GM18519 (cell line): ENCODE measurements at regions not wholly inside any gene's neighbourhood (a gene's known extent, or its start where the extent isn't known, plus 50 kb on each side); places are given as distances from the start of the nearest gene placed in this dataset.
"Not testable (repeated sequence)": the region's sequence is repeated elsewhere in the genome, so short reads cannot be mapped to it uniquely, and the experiment has no call there.

Experiments used
- ATAC-seq: cut with Tn5 transposase; IDR thresholded peaks from one replicate; pipeline ENCODE4 v1.9.1; 2021; ENCODE audit warnings: mild to moderate bottlenecking, moderate library complexity; ENCODE audit not compliant: unreplicated experiment, low FRiP score

DNA sequence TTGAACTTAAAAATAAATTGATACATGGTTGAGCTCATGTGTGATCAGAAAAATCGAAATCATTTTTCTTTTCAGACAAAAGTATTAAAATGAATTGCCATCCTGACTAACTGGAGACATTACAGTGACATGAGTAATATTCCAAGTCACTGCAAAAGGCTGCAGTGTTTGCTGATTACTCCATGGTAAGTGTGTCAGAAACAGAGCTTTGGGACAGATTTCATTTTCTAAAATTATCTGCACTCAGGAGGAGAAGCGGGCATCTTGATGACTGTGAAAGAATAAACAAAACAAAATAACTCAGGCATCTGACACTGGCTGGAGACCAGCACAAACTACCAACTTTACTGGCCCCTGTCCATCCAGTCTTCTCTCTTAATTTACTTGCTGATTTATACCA is 312.3 kb upstream of the PIK3C3 start:
- no peak for ATAC-seq

DNA sequence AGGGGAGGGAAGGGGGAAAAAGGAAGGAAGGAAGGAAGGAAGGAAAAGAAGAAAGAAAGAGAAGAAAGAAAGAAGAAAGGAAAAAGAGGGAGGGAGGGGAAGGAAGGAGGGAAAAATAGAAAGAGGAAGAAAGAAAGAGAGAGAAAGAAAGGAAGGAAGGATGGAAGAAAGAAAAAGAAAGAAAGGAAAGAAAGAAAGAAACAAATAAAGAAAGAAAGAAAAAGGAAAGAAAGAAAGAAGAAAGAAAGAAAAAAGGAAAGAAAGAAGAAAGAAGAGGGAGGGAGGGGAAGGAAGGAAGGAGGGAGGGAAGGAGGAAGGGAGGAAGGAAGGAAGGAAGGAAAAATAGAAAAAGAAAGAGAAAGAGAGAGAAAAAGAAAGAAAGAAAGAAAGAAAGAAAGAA is 315.8 kb upstream of the PIK3C3 start:
- ATAC-seq: no peak

DNA sequence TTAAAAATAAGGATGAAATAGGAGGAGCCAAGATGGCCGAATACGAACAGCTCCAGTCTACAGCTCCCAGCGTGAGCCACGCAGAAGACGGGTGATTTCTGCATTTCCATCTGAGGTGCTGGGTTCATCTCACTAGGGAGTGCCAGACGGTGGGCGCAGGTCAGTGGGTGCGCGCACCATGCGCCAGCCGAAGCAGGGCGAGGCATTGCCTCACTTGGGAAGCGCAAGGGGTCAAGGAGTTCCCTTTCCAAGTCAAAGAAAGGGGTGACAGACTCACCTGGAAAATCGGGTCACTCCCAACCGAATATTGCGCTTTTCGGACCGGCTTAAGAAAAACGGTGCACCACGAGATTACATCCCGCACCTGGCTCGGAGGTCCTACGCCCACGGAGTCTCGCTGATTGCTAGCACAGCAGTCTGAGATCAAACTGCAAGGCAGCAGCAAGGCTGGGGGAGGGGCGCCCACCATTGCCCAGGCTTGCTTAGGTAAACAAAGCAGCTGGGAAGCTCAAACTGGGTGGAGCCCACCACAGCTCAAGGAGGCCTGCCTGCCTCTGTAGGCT is 323.2 kb upstream of the PIK3C3 start:
- ATAC-seq: not testable (repeated sequence)

DNA sequence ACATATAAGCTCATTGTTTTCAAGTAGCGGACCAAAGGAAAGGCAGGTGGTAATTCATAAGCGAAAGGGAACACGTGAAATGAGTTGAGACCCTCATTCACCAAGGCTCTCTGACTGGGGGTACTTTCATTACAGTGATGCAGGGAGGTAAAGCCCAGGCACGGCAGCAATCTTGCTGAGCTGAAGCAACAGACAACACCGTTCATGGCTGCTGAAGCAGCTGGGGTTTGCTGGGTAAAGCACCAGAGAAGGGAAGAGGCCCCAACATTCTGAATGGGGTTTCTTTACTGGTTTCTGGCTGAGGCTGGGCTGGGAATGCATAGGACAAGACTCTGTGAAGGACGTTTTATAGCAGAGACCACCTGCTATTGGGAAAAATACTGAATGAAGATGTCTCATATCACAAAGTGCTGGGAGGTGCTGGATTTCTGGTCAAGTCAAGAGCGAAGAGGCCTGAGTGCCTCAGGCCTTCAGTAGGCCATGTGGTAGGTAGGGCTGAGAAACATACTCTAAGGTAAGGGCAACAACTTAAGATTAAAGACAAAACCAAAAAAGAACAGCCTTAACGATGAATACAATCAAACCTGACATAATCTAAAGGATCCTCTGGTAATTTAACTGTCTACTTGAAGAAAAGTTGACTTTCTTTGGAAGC is 324.7 kb upstream of the PIK3C3 start:
- ATAC-seq: no peak

DNA sequence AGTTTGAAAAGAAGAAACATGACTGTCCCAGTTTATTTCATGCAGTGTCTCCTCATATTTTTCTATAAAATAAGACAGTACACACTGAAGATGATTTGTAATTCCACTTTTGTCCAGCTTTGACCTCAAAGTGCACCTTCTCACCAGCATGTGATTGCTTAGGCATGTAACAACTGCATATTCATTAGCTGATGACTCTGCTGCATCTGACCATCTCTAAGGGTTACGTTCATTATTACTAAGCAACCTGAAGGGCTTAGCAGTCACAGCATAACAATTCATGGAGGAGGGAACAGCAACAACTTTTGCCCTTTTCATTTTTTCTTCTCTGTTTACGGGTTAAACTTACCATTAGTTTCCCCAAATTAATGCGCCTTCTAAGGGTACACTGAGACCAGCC is 330.6 kb upstream of the PIK3C3 start:
- no peak for ATAC-seq

DNA sequence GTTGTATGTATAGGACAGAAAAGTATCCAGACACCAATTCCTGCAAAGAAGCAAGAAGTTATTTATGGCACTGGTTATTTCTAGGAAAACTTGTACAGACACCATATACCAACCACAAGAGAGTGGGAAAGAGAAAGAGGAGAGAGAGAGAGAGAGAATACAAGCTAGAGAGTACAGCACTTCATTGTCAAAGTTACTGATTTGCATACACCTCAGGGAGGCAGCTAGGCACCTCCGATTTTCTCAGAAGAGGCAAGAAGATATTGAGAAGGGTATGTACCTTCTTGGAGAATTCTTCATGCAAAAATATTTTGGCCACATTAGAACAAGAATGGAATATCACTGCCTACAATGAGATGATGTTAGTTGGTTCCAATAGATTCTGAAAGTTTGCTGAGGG is 333.9 kb upstream of the PIK3C3 start:
- no peak for ATAC-seq

DNA sequence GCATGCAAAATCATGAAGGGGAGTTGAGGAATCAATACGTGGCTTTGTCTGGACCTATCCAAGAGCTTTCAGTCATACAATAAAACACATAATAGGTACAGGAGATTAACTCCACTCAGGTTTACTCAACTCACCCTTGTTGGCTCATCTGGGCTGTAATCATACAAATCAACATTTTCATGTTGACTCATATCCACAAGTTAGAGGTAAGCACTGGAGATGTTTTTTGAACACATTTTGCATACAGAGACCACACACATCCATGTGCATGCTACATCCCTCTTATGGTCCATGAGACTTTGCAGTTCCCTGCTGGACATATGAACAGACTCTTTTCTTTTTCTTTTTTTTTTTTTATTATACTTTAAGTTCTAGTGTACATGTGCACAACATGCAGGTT is 336.9 kb upstream of the PIK3C3 start:
- ATAC-seq: no peak

DNA sequence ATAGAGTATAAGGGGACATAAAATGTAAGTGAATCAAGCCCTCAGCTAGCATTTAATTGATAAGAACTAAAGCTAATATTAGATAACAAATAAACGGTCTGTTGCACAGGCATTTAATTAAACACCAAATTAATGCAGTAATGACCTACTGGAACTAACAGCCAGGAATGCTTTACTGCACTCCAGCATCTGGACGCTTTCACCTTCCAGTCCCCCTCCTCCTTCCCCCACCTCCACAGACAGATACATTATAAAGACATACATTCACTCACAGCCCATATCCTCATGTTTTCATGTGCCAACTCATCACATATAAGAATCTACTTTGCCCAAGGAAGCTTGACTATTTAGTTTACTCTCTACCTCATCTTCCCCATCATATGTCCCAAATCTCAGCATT is 337.4 kb upstream of the PIK3C3 start:
- ATAC-seq: no peak

DNA sequence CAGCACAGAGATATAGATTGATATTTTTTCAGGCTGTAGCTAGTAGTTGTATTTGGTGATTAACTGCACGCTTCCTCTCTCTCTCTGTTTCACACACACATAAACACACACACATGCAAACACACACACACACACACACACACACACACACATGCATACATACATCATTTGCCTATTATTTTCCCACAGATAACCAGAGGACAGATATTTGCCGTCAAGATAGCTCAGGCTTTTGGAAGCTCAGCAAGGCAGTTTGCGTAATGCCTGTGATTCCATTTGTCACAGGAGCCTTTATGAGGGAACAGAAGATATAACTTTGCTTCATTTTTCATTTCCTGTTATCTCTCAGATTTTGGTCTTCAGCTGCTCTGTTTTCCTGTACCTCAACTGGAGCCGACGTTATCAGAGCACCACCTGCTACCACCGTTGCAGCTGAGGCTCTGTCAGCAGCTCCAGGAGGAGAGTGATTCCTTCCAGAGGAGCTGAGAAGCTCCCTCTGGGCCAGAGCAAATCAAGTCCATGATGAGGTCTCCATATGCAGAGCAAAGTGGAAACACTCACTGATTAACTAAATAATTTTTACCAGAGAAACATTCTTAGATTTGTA is 341.9 kb upstream of the PIK3C3 start:
- ATAC-seq: no peak

DNA sequence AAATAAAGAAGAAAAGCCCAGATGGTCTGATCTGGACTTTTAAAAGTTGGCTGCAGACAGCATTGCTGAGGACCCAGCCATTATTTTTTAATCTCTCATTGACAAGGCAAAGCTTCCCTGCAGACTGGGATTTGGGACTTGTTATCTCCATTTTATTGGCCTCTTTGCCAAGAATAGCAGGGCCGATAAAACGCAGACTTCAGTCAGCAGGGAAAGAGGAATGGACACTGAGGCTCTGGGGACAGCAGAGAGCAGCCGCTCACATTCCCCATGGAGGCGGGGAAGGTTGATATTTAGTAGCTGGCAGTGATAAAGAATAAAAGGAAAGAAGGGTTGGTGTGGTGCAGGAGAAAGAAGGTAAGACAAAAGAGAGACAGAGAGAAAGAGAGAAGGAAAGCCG is 350.1 kb upstream of the PIK3C3 start:
- ATAC-seq: no peak

DNA sequence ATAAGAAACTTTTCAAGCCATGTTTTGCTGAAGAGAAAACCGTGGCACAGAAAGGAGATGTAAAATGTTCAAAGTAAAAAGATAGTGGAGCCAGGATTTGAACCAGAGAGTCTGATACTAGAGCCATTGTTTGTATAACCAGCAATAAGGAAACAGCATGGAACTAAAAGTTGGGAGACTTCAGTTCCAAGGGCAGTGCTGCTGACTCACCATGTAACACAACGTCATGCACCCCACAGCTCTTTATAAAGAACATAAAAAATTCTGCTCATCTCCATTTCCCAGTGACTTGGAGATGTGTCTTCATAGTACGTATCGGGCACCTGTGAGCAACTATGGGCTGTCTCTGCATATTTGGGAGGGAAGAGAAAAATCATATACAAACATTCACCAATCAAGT is 353.0 kb upstream of the PIK3C3 start:
- ATAC-seq: no peak

DNA sequence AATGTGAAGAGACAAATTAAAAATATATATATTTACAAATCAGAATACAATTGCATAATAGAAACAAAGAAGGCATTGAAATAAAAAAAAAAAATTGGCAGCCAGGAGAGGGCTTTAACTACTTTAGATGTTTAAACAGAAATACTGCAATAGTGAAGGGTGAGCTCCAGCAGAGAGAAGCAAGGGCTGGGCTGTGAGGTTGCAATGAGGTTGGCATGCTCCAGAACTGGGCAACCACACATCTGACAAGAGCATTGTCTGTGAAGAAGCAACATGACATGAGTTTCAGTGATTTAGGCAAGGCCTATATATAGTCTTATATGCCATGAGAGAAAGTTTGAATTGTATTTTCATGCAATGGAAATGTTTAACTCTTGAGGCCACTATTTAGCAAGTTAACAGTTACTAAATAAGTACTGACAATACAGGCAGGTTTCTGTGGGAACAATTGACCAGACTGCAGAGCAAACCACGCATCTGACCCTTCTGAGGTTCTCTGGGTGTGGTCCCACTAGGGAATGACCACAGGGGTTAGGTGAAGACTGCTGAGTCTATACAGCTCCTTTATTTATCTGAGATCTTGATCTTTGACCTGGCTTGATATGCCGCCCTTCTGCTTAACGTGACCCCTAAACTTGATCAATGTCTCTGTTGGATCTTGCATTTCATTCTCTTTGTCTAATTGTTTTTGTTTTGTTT is 354.2 kb upstream of the PIK3C3 start:
- no peak for ATAC-seq

DNA sequence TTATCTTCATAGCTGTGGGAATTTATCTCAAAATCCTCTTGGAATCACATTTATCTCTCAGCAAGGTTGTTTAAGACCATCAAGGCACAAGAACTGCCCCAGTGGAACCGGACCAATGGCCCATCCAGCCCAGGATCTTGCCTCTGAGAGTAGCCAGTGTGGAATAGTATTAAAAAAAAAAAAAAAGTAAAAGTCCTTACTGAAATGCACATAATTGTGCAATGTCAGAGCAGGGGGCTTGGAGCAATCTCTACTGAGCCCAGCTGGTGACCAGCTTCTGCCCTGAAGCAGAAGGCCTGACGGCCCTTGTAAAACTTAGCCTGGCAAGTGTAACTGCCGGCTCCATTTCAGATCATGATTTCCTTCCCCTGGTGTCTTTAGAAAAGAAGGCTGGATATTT is 355.6 kb upstream of the PIK3C3 start:
- ATAC-seq: no peak

DNA sequence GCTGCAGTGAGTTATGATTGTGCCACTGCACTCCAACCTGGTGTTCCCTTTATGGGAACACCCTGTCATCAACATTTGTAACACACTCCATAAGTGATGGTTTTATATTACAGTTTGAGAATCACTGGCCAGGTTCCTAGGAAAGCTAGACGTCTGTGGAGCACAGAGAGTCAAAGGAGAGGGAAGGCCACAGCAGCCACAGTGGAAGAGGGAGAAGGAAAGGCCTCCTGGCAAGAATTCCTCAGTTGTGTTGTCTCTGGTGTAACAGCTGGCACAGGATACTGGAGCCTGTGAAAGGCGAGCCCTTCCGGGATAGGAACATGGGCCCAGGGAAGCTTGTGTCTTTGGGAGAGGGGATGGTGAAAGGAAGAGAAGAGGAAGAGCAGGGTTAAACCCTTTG is 360.5 kb upstream of the PIK3C3 start:
- no peak for ATAC-seq

DNA sequence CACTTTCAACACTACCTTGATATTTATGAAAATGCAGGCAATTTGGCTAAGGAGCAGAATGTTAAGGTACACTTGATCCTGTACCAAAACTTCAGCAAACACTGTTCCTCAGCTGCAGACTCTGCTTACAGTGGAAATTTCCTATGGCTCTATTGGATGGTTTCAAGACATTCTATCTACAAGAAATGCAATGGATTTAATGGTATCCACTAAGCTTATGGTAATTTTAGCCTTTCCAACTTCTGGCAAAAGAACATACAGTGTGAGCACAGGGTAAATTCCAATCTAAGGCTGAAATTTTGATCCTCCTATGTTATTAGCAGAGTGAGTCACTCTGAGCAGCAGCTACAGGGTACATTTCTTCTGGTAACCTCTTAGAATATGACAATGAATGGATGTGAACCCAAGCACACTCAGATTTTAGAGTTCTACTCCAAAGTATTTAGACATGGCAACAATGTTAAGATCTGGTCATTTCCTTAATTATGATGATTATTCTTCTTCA is 361.8 kb upstream of the PIK3C3 start:
- no peak for ATAC-seq

DNA sequence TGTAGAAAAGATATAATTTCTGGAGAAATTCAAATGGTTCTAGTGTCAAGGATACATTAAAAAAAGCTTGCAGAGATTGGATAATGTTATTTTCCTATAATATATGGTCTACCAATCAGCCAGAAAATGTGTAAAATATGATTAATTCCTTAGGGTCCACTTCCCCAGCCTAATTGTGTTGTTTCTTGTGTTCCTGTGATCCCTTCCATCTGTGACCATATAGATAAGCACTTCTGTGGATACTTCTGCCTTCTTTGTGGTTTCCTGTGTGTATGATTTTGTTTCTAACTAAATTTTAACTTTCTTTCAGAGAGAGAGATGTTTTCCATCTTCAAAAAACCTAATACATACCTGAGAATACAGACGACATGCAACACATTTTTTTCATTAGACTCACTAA is 367.1 kb upstream of the PIK3C3 start:
- ATAC-seq: no peak

DNA sequence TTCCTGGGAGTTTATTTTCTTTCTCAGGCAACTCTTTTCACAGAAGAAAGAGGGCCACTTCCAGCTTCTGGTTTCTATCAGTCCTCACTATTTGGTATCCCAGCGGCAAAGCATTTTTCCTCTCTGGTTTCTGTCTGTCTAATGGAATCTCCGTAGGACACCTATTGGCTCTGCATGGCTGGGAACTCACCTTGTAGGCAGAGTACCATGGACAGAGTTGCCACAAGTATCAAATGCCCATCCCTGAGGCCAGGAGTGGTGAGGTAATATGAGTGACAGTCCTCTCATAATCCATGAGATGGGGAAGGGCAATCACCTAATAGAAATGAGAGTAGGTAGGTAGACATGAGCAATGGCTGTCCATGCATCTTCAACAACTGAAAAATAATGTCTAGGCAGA is 369.5 kb upstream of the PIK3C3 start:
- no peak for ATAC-seq

DNA sequence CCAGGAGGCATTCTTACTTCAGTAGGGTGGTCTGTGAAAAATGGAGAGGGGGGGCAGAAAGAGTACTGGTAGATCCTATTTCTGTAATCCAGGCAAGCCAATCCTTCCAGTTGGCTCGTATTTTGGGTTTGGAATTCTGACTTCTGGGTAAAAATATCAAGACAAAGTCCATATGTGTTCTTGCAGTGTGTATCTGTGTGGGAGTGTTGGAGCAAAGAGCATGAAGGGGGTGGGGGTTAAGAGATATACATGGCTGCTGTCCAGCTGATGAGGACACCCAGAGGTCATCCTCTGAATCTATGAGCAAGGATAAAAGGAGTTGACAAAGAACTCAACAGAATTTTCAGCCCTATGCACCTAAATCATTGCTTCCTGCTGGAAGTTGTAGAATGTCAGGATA is 375.8 kb upstream of the PIK3C3 start:
- ATAC-seq: no peak

DNA sequence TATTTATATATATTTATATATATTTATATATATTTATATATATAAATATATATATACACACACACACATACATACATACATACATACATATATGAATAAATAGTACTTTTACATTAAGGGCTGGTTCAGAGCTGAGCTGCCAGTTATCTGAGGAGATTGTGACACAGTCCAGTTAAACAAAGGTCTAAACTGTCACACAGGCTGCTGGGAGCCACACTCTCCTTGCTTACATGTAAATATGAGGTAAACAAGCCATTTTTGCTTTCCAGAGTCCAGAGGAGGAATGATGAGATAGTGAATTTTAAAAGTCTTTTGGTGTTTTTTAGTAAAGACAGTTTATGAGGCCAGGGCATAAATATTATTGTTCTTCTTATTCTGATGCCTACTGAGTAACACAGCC is 377.5 kb upstream of the PIK3C3 start:
- no peak for ATAC-seq

DNA sequence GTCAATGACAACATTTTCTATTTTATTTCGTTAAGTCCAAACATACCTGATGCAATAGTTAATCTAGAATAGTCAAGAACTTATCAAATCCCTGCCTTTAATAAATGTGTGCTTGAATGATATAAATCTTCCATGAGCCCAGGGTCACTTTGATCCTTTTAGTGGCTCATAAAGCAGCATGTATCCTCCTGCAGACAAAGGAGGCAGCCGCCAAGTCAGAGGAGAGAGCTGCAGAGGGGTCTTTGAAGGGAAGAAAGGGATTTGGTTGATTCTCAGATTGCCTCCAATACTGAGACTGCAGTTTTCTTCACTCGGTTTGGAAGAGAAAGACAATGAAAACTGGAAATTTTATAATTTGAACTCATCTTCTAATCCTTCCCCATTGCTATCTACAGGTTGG is 378.4 kb upstream of the PIK3C3 start:
- no peak for ATAC-seq

DNA sequence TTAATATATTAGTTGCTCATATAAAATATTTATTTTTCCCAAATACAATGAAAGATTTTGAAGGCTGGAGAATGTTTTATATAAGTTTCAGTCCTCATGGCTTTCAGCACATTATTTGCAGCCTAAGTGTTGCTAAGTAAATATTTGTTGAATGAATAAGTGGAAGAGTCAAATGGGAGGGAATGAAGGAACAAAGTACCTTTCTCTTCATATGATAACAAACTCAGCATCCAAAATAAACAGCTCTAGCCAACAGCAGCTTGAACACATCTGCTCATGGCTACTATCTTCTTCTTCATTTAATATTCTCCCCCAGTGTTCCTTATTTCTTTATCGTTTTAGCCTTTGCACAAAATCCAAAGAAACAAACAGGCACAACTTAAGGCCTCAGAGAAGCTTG is 385.2 kb upstream of the PIK3C3 start:
- ATAC-seq: no peak

DNA sequence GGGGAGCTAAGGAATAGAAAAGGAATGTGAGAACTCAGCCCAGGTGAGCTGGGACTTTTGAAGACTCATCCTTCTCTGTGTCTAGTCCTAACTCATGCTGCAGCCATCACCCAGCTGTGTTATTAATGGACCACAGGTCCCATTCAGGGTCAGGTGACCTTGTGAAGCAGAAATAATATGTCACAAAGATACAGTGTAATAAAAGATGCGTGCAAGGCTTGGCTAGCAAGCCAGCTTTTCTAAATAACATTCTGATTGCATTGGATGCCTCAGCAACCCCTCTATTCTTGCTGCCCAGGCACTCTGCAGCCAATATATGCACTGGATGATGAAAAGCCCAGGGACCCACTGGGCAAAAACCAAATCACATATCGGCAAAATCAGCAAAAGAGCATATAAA is 393.1 kb upstream of the PIK3C3 start:
- no peak for ATAC-seq
